Spleen (tissue), 11 donors: ENCODE measurements at regions not wholly inside any gene's neighbourhood (a gene's known extent, or its start where the extent isn't known, plus 50 kb on each side); places are given as distances from the start of the nearest gene placed in this dataset.

ENCODE experiments used
- DNase-seq: peaks from one replicate; pipeline ENCODE4 v3.0.0-alpha.2; 2020
- H3K27ac ChIP-seq, 8 donors: fragments of 200-600 bp; sonication (generic) in 7 of 8; 1 replicate in 4 of 8; 2 replicates in 4 of 8; pipeline versions ENCODE4 v1.5.0 to v1.8.0; 2016 to 2021; ENCODE audit warnings: inconsistent platforms in 4 of 8, mild to moderate bottlenecking in 4 of 8, moderate library complexity in 1 of 8
- H3K27me3 ChIP-seq, 7 donors: fragments of 200-600 bp; sonication (generic) in 6 of 7; replicated peaks in 1 of 7; 1 replicate in 4 of 7; 2 replicates in 3 of 7; pipeline versions ENCODE4 v1.5.0 to v1.8.0; 2016 to 2021; ENCODE audit warnings: inconsistent platforms in 3 of 7, mild to moderate bottlenecking in 1 of 7
- H3K36me3 ChIP-seq, 6 donors: fragments of 200-600 bp; sonication (generic) in 5 of 6; 1 replicate in 4 of 6; 2 replicates in 2 of 6; pipeline versions ENCODE4 v1.5.0 to v1.8.0; 2016 to 2021; ENCODE audit warnings: inconsistent platforms in 2 of 6
- H3K4me1 ChIP-seq, 6 donors: fragments of 200-600 bp; sonication (generic) in 5 of 6; 1 replicate in 3 of 6; 2 replicates in 3 of 6; pipeline versions ENCODE4 v1.5.0 to v1.8.0; 2016 to 2021; ENCODE audit warnings: inconsistent platforms in 3 of 6
- H3K4me3 ChIP-seq, 8 donors: fragments of 200-600 bp; sonication (generic) in 7 of 8; 1 replicate in 4 of 8; 2 replicates in 4 of 8; pipeline versions ENCODE4 v1.5.0 to v1.8.0; 2016 to 2021; ENCODE audit warnings: inconsistent platforms in 4 of 8, mild to moderate bottlenecking in 4 of 8, moderate library complexity in 2 of 8
- H3K9me3 ChIP-seq, 8 donors: fragments of 200-600 bp; sonication (generic) in 7 of 8; 1 replicate in 4 of 8; 2 replicates in 4 of 8; pipeline versions ENCODE4 v1.5.0 to v1.8.0; 2016 to 2021; ENCODE audit warnings: inconsistent platforms in 4 of 8
- POLR2A ChIP-seq, 3 donors: fragments of 450-650 bp; IDR thresholded peaks; one replicate each; pipeline ENCODE4 v1.5.1; 2017; ENCODE audit warnings: antibody characterized with exemption in 3 of 3, mild to moderate bottlenecking in 1 of 3
- POLR2AphosphoS5 ChIP-seq, 3 donors: sonication (generic); formaldehyde crosslinking; IDR thresholded peaks; one replicate each; pipeline ENCODE4 v1.5.1; 2017; ENCODE audit warnings: antibody characterized with exemption in 3 of 3
- WGBS, 5 donors: extraction: QIAGEN DNeasy Blood & Tissue Kit in 3 of 5; methylation state at CpG; one replicate each; pipeline versions ENCODE4 v1.1.5 to v1.1.7; 2013 to 2018; 5-methylcytosine and 5-hydroxymethylcytosine counted together
- intact Hi-C: fragments of 100-400 bp; cut with DNase I; formaldehyde crosslinking; loops from one replicate; pipeline ENCODE4 v1.15.0; 2023; ENCODE audit warnings: low total_unique reads
- TF ChIP-seq, protein P1 (sequence below), 11 experiments: fragments of 200-600 bp in 7 of 11; fragments of 450-650 bp in 4 of 11; sonication (generic) in 4 of 11; IDR thresholded peaks in 8 of 11; conservative IDR thresholded peaks in 3 of 11; 1 replicate in 7 of 11; 2 replicates in 4 of 11; pipeline versions ENCODE4 v1.4.0 to v1.8.0; 2016 to 2021; ENCODE audit warnings: antibody characterized with exemption in 11 of 11, inconsistent platforms in 4 of 11, mild to moderate bottlenecking in 1 of 11
- donor health status: healthy with polysubstance abuse.
- donor health status: DM: no; HTN: no; CAD: no; lungs with moderate emphysema.
- donor health status: DM: no; HTN: no; CAD: no.
- donor health status: Bipolar disorder and iron deficiency.
- donor health status: healthy.
- donor health status: DM: no; HTN: no; CAD: no.
- donor health status: DM: yes; HTN: yes; CAD: no.

- WGBS, 5 donors, result 86 to 94% (median 89%) methylated on average over 2 of the region's 2 CpGs
- intact Hi-C loops, result no loop called here
- H3K4me1 ChIP-seq, result no peaks in the 10 kb centered on the region
- no peak overlapping the region for H3K27ac ChIP-seq
- peaks cover 0 to 39% (median 20%) of the 10 kb centered on the region in 8 donors for H3K9me3 ChIP-seq
- H3K36me3 ChIP-seq, result no peaks in the 10 kb centered on the region
- no peaks in the 10 kb centered on the region for H3K27me3 ChIP-seq
- TF ChIP-seq POLR2A (IDR thresholded peaks at IDR 0.05) (no peak), POLR2AphosphoS5 (IDR thresholded peaks at IDR 0.05) (no peak)
- TF ChIP-seq, protein P1, sequence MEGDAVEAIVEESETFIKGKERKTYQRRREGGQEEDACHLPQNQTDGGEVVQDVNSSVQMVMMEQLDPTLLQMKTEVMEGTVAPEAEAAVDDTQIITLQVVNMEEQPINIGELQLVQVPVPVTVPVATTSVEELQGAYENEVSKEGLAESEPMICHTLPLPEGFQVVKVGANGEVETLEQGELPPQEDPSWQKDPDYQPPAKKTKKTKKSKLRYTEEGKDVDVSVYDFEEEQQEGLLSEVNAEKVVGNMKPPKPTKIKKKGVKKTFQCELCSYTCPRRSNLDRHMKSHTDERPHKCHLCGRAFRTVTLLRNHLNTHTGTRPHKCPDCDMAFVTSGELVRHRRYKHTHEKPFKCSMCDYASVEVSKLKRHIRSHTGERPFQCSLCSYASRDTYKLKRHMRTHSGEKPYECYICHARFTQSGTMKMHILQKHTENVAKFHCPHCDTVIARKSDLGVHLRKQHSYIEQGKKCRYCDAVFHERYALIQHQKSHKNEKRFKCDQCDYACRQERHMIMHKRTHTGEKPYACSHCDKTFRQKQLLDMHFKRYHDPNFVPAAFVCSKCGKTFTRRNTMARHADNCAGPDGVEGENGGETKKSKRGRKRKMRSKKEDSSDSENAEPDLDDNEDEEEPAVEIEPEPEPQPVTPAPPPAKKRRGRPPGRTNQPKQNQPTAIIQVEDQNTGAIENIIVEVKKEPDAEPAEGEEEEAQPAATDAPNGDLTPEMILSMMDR (IDR thresholded peaks at IDR 0.05 in 8 of 11, conservative IDR thresholded peaks at IDR 0.05 in 3 of 11), result no peak
- no peak for DNase-seq
- no peak overlapping the region for H3K4me3 ChIP-seq
These were observed 350.5 kb downstream of the MAN2A1 start for GRCh38 chr5:110040178-110040577.

GRCh38 chr5:110043025-110043424 lies 353.3 kb downstream of the MAN2A1 start:
- Histone ChIP-seq H3K4me1 (no peaks in the 10 kb centered on the region), H3K27ac (no peak overlapping the region), H3K27me3 (no peaks in the 10 kb centered on the region), H3K36me3 (no peaks in the 10 kb centered on the region), H3K4me3 (no peak overlapping the region), H3K9me3 (peaks cover 0 to 40% (median 20%) of the 10 kb centered on the region in 8 donors)
- TF ChIP-seq POLR2A (IDR thresholded peaks at IDR 0.05), result no peak
- intact Hi-C loops, result no loop called here
- WGBS, 5 donors, result 75 to 83% (median 79%) methylated on average over 2 of the region's 2 CpGs
- DNase-seq, result no peak

GRCh38 chr5:110045158-110045557 lies 355.4 kb downstream of the MAN2A1 start:
- H3K4me3 ChIP-seq, result no peak overlapping the region
- no peaks in the 10 kb centered on the region for H3K4me1 ChIP-seq
- intact Hi-C loops, result no loop called here
- WGBS, 5 donors, result 45 to 79% (median 62%) methylated on average over 1 of the region's 1 CpG
- TF ChIP-seq POLR2AphosphoS5 (IDR thresholded peaks at IDR 0.05) (no peak), POLR2A (IDR thresholded peaks at IDR 0.05) (no peak)
- TF ChIP-seq, protein P1 (IDR thresholded peaks at IDR 0.05 in 8 of 11, conservative IDR thresholded peaks at IDR 0.05 in 3 of 11), result no peak
- DNase-seq, result no peak
- H3K27me3 ChIP-seq, result no peaks in the 10 kb centered on the region
- no peak overlapping the region for H3K27ac ChIP-seq
- peaks cover 0 to 40% (median 20%) of the 10 kb centered on the region in 8 donors for H3K9me3 ChIP-seq
- H3K36me3 ChIP-seq, result no peaks in the 10 kb centered on the region

DNA sequence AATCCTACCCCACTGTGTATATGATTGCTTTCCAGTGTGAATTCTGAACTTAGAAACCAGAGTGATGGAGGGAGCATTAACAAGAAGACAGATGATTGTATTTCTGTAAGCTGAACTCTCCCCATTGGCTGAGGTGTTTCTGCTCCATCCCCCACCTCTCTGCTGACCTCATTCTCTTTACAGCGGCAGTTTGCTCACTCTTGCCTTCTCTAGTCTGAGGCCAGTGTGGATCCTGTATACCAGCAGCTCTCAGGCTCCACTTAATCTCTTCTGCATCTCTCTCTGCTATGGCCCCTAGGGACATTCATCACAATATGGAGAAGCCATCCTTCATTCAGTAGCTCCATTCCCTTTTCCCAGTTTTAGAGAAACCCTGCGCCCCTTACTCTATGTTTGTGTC lies 358.8 kb downstream of the MAN2A1 start:
- Histone ChIP-seq H3K27ac (no peak overlapping the region), H3K9me3 (peaks cover 0 to 18% (median 9%) of the 10 kb centered on the region in 8 donors), H3K4me1 (peaks cover 0 to 2% (median under 1%) of the 10 kb centered on the region in 6 donors), H3K4me3 (no peak overlapping the region), H3K36me3 (no peaks in the 10 kb centered on the region), H3K27me3 (no peaks in the 10 kb centered on the region)
- intact Hi-C loops, result no loop called here
- WGBS, 5 donors, result 72 to 87% (median 79%) methylated on average over 2 of the region's 2 CpGs
- no peak for DNase-seq
- TF ChIP-seq, protein P1 (IDR thresholded peaks at IDR 0.05 in 8 of 11, conservative IDR thresholded peaks at IDR 0.05 in 3 of 11), result no peak
- TF ChIP-seq POLR2AphosphoS5 (IDR thresholded peaks at IDR 0.05) (no peak), POLR2A (IDR thresholded peaks at IDR 0.05) (no peak)

DNA sequence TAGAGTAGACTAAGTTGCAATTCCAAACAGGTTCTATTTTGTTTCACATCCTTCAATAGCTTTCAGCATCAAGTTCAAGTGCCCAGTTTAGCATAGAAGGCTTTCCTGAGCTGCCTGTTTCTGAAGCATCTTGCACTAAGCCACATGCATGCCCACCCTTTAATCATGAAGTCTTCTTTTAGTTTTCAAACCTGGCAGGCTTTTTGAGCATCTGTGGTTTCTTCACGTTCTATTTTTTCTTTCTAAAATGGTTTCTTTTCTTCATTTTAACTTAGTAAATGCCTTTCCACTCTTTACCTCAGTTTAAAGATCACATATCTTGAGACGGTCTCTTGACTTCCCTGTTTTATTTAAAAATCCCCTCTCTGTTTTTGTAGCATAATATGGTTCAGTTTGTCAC lies 360.1 kb downstream of the MAN2A1 start:
- Histone ChIP-seq H3K36me3 (no peaks in the 10 kb centered on the region), H3K4me3 (no peak overlapping the region), H3K27me3 (no peaks in the 10 kb centered on the region), H3K9me3 (peaks cover 0 to 6% (median 0%) of the 10 kb centered on the region in 8 donors), H3K27ac (no peak overlapping the region), H3K4me1 (peaks cover 0 to 16% (median 13%) of the 10 kb centered on the region in 6 donors)
- no peak for DNase-seq
- 41 to 70% (median 64%) methylated on average over 2 of the region's 2 CpGs for WGBS, 5 donors
- TF ChIP-seq POLR2AphosphoS5 (IDR thresholded peaks at IDR 0.05), result no peak
- TF ChIP-seq, protein P1 (IDR thresholded peaks at IDR 0.05 in 8 of 11, conservative IDR thresholded peaks at IDR 0.05 in 3 of 11), result no peak
- intact Hi-C loops, result no loop called here
